GM21381 (cell line): ENCODE measurements at regions not wholly inside any gene's neighbourhood (a gene's known extent, or its start where the extent isn't known, plus 50 kb on each side); places are given as distances from the start of the nearest gene placed in this dataset.
"Not testable (repeated sequence)": the region's sequence is repeated elsewhere in the genome, so short reads cannot be mapped to it uniquely, and the experiment has no call there.

Experiments
- ATAC-seq: cut with Tn5 transposase; IDR thresholded peaks from one replicate; pipeline ENCODE4 v1.9.1; 2021; ENCODE audit warnings: mild to moderate bottlenecking, moderate library complexity; ENCODE audit not compliant: unreplicated experiment

DNA sequence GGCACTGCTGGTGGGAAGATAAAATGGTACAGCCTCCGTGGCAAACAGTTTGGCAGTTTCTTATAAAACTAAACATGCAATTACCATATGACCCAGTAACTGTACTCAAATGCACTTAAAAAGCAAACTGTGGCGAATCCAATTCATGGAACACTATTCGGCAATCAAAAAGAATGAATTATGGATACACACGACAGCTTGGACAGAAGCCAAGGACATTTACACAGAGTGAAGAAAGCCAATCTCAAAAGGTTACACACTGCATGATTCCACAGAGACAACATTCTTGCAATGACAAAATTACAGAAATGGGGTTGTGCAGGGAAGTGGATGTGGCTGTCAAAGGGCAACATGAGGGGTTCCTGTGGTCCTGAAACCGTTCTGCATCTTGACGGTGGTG lies 122.1 kb upstream of the IQSEC1 start:
- no peak for ATAC-seq

DNA sequence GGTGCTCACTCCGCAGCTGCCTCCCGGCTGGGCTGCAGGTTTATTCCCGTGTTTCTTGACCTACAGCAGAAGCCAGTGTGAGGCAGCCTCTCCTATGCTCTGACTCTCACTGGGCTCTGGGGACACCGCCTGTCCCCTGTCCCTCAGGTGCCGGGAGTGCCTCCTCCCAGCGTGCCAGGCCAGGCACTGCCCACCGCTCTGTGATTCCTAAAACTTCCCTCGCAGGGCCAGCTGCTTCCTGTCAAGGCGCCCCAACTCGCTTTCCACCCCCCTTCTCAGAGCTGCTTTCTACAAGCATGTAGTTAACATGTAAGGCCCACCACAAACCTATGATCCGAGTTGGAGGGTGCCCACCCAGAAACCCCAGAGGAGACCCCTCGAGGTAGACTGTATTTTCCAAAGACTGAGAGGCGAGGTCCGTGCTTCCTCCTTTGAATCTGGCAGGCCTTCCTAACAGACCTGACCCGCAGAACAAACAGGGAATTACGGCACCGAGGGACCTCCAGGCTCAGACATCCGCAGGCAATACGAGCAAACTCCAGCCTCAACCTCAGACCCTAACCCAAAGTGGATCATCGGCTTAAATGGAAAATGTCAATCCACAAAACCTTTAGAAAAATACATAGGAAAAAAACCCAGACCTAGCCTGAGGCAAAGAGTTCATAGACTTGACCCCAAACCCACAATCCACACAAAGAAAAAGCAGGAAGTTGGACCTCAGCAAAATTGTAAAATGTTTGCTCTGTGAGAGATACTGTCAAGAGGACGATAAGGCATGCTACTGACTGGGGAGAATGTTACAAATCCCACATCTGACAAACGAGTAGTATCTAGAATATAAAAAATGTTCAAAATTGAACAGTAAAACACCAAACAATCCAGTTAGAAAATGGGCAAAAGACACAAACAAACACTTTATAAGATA lies 121.3 kb upstream of the IQSEC1 start:
- ATAC-seq: no peak

DNA sequence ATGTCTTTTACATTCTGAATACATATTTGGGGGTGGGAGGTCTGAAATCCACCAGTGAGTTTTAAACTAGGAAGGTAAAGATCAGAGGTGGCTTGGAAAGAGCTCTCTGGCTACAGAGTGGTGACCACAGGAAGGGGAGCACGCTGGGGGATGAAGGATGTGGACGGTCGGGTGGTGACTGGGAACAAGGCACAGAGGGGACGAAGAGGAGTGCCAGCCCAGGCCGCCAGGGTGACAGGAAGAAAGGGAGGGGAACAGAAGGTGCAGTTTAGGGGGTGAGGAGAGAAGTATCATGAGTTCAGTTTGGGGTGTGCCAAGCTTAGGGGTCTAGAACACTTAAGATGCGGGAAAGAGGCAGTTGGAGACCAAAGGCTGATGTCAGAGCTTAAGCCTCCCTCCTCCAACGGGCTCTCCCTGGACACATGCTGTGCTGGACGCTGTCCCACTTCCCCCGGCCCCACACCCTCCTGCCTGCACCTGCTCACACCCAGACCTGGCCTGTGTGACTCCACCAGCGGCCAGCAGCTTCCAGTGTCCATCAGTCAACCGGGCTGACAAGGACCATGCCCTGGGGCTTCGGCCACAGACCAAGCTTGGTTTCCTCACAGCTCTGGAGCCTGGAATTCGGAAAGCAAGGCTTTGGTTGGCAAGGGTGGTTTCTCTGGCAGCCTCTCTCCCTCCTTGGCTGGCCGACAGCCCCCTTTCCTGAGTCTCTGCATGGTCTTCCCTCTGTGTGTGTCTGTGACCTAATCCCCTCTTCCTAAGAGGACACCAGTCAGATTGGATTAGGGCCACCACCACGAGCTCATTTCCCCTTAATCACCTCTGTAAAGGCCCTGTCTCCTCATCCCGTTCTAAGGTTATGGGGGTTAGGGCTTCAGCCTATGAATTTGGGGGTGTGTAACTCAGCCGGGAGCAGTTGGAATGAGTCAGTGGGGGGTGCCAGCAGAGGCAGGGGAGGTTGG lies 120.4 kb upstream of the IQSEC1 start:
- no peak for ATAC-seq

DNA sequence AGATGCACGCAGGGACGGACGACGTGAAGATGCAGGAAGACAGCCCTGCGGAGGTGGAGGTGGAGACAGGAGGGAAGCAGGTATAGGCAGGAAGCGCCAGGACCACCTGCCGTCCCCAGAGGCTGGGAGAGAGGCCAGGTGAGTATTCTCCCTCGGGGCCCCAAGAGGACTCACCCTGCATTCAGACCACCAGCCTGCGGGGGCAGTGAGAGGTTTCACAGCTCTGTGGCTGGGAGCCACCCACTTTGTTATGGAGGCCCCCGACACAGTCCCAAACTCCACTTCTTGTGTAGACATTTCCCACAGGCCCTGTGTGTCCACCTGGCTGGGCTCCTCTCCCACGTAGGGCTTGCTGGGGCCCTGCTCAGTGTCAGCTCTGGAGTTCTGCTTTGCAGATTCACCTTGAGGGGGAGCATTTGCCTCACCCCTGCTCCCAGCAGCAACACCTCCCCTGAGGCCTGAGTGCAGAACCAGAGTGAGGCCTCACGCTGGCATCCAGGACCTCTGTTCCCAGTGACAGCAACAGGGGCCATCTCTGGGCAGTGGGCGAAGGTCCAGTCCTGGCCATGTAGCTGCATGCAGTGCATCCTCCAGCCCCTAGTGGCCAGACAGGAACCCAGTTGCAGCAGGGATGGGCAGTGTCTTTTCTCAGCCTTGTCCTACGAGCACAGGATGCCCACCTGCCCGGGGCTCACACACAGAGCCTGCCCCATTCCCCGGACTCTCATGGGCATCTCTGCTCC lies 119.4 kb upstream of the IQSEC1 start:
- no peak for ATAC-seq

DNA sequence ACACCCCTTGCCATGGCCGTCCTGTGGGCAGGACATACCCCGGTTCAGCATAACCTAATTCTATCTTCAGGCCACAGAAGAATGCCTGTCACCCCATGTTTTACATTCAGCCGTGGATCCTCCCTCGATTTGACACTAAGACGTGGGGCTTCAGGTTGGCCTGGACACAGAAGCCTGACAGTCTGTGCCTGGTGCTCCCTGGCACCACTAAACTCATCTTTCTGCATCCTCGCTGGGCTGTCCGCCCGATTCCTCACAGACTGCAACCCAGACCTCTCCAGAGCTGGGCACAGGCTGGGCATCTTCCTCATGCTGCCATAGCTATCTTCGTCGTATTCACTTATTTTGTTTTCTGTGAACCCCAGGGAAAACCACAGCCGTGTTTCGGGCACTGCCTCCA lies 117.8 kb upstream of the IQSEC1 start:
- no peak for ATAC-seq

DNA sequence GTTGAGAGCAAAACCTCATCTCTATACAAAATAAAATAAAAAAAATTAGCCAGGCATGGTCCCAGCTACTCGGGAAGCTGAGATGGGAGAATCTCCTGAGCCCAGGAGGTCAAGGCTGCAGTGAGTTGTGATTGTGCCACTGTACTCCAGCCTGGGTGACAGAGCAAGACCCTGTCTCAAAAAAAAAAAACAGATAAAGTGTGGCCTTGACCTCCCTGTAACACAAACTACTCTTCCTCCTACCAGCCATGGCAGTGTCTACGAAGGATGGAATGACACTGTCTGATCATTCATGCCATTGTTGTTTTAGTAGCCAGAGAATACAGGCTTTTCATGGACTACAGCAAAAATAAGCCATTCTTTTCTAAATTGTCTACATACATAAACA lies 117.1 kb upstream of the IQSEC1 start:
- ATAC-seq: no peak

DNA sequence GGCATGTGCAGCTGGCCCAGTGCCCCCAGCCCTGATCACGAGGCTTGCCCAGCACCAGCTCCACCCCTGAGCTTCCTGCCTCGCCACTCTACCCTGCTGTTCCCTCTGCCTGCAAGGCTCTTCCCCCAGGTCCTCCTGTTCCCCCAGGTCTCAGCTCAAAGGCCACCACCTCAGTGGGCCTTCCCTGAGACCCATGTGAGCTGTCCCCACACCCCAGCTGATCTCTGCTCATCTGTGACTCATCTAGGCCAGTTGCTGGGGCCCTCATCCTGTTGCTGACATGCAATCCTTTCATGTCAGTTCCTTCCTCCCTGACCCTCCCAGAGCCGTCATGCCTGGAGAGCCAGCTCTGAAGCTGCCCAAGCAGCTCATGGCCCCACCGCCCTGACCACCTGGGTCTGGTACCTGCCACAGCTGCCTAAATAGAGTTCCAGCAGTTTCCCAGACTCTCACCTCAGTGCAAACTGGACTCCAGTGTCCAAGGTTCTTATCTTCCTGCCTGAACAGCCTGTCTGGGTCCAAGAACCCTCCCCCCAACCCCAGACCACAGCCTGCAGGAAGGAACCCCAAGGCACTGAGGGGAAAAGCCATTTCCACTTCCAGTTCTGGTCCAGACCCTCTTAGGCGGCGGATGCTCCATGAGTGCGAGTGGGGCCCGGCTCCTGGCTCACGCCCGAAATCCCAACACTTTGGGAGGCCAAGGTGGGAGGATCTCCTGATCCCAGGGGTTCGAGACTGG lies 116.6 kb upstream of the IQSEC1 start:
- ATAC-seq: no peak

DNA sequence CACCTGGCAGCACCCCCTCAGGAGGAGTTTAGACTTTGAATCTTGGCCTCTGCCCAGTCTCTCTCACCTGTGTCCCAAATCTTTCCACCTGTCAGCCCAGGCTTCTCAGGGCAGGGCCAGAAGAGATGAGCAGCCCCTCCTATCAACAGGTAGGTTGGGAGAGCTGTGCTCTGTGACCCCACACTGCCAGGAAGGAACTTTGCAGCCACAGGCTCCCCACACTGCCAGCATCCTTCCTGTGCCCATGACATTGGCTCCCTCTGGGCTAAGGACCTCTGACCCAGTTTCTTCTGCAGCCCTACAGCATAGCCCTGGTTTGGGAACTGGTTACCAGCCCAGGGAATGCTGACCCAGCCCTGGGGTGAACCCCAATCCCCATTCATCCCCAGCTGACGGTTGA lies 115.7 kb upstream of the IQSEC1 start:
- no peak for ATAC-seq

DNA sequence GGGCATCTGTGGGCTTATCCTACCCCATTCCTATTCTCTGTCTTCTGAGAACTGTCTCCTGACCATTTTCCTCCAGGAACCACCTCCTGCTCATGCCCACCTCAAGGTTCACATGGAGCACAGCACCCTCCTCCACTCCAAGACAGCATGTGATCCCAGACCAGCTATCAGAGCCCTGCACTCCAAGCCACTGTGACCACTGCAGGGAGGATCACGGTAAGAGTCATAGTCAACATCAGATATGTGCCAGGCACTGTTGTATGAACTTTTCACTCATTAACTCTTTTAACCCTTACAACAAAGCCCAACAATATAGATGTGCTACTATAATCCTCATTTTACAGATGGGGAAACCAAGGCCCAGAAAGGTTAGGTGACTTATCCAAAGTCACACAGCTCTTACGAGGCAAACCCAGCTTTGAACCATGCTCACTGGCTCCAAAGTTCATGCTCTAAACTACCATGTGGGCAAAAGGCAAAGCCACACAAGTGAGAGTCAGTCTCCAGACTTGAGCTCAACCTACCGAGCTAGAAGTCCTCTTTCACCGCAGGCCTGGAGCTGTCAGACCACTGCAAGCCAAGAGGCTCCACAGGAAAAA lies 115.1 kb upstream of the IQSEC1 start:
- ATAC-seq: no peak

DNA sequence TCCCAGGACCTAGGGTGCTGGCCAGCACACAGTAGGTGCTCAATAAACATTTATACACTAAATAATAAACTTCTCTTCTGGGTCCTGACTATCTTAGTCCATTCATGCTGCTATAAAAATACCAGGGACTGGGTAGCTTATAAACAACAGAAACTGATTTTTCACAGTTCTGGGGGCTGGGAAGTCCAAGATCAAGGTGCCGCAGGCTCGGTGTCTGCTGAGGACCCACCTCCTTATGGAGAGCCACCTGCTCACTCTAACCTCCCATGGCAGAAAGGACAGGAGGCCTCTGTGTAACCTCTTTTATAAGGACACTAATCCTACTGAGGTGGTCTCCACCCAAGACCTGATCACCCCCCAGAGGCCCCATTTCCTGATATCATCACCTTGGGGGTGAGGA lies 114.4 kb upstream of the IQSEC1 start:
- no peak for ATAC-seq

DNA sequence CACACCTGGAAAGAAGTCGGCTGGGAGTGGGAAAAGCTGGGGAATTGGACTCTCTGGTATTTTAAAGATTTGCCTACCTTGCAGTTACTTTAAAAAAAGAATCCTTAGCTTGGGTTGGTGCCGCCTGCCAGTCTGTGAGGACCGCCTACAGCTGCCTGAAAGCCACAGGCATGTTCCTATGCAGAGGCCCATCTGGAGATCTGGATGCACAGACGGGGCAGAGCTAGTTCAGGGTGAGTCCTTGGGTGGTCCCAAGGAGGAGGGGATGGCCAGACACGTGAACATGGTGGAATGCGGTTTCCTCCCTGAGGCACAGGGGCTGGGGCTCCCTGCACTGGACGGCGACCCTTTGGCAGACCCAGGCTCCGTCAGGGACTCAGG lies 113.2 kb upstream of the IQSEC1 start:
- ATAC-seq: no peak

DNA sequence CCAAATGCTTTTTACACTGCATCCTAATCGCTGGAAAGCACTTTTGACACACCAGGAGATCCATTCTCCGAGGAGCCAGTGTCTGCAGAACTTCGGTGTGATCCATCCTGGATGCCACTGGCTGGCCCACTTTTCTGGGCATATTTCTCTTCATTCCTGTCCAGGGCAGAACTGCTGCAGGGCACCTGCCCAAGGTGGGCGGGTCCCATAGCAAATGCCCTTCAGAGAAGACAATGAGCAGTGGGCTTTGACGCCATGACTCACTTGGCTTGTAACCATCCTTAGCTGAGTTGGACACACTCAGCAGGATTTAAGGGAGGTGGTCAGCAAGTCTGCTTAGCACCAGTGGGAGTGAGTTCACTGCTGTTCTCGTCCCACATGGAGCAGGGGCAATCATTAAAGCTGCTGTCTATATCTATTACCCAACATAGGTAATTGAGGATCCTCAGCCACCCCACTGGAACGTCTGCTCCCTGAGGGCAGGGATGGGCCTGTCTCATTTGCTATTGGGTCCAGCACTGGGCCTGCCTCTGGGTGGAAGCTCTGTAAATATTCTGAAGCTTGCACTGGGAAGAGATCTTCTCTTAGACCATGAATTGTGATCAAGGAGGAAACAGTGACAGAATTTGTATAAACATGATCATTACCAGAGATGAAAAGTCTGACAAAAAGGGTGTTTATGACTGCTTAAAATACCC lies 112.7 kb upstream of the IQSEC1 start:
- no peak for ATAC-seq

DNA sequence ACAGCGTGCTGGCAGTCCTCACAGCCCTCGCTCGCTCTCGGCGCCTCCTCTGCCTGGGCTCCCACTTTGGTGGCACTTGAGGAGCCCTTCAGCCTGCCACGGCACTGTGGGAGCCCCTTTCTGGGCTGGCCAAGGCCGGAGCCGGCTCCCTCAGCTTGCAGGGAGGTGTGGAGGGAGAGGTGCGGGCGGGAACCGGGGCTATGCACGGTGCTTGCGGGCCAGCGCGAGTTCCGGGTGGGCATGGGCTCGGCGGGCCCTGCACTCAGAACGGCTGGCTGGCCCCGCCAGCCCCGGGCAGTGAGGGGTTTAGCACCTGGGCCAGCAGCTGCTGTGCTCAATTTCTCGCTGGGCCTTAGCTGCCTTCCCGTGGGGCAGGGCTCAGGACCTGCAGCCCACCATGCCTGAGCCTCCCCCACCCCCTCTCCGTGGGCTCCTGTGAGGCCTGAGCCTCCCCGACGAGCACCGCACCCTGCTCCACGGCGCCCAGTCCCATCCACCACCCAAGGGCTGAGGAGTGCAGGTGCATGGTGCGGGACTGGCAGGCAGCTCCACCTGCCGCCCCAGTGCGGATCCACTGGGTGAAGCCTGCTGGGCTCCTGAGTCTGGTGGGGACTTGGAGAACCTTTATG lies 106.5 kb upstream of the IQSEC1 start:
- ATAC-seq: not testable (repeated sequence)

DNA sequence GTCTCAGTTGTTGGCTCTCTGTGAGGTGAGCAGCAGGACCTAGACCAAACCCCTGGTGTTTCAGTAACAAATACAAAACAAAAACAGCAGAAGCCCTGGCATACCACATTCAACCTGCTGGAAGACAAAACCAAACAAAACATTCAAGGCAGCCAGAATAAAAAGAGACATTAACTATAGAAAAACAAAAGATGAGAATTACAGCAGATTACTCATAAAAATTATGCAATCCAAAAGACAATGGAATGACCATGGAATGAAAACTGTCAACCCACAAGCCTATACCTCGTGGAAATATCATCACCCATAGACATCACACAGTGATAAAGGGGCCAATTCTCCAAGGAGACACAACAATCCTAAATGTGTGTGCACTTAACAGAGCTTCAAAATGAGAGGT lies 106.0 kb upstream of the IQSEC1 start:
- ATAC-seq: no peak

DNA sequence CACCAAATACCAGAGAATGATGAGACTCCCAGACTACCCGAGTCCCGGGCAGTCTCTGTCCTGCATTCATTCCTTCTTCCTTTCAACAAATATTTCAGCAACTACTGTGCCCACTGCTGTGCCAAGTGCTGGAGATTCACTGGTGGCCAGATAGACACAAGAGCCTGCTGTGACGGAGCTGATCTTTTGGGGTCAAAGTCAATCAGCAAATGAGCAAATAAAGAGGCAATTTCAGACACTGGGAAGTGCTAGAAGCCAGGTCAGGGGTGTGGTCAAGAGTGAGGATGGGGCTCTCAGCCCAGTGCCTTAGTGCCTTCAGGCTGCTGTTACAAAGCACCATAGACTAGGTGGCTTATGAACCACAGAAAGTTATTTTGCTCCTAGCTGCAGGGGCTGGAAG lies 104.9 kb upstream of the IQSEC1 start:
- no peak for ATAC-seq

DNA sequence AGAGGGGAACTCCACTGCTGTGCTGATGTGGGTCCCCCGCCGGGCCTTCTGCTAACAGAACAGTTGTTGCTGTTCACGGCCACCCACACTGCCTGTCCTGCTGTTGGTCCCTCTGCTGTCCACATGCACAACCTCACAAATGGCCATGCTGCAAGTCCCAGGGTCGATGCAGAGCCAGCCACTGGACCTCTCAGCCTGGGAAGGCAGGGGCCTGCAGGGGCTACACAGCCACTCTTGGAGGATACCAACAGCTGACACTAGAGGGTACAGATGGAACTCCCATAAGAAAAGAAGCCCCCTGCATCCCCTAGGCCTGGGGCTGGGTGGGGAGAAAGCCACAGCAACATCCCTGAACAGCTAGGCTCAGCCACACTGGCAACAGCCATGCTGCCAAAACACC lies 104.4 kb upstream of the IQSEC1 start:
- ATAC-seq: no peak

DNA sequence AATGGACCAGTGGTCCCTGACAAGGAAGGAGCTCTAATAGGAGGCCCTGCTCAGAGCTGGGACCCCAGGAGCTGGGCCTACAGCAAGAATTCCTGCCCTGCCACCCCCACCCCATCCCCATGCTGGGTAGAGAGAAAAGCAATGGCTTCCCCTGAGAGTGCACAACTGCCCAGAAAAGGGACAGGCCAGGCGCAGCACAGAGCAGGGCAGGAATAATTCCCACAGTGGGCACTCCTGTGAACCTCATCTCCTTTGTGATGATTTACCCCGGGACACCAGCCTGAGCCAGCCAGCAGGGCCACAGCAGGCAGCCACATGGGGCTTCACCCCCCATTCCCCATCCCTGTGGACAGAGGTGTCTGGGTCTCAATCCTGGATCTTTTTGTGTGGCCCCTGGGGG lies 104.0 kb upstream of the IQSEC1 start:
- ATAC-seq: no peak

DNA sequence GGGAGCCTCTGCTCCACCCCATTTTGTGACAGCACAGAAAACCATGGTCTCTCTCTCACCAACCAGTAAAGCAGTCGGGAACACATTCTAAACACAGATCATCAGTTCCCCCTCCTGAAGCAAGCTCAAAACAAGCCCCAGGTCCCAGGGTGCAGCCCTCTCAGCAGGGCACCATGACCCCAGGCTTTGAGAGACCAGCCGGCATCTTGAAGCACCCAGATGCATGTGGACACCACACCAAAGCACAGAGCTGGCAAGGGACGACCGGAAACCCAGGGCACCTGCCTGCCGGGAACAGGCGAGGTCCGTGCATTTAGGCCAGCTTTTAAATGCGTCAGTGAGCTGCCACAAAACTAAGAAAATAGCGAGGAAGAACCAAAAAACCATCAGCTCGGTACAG lies 103.2 kb upstream of the IQSEC1 start:
- no peak for ATAC-seq

DNA sequence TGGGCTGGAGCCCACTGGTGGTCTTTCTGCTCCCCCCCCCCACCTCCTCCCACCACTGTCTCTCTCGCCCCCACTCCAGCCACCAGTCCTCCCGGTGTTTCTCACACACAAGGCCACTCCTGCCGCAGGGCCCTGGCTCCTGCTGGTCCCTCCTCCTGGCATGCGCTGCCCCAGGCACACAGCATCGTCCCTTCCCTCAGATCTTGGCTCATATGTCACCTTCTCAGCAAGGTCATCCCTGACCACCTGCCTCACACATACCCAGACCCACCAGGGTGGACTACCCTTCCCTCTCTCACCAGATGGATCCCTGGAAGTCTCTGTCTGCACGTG lies 101.5 kb upstream of the IQSEC1 start:
- no peak for ATAC-seq
